Colonic mucosa (tissue), 4 donors: ENCODE measurements at regions not wholly inside any gene's neighbourhood (a gene's known extent, or its start where the extent isn't known, plus 50 kb on each side); places are given as distances from the start of the nearest gene placed in this dataset.
"Not testable (repeated sequence)": the region's sequence is repeated elsewhere in the genome, so short reads cannot be mapped to it uniquely, and the experiment has no call there.

Experiments used
- DNase-seq: peaks from one replicate; pipeline ENCODE4 v3.0.0-alpha.2; 2020
- H3K27ac ChIP-seq: fragments of 200-600 bp; one replicate; pipeline ENCODE4 v1.8.0; 2021
- H3K27me3 ChIP-seq: fragments of 200-600 bp; one replicate; pipeline ENCODE4 v1.8.0; 2021
- H3K36me3 ChIP-seq: fragments of 200-600 bp; one replicate; pipeline ENCODE4 v1.8.0; 2021
- H3K4me1 ChIP-seq: fragments of 200-600 bp; one replicate; pipeline ENCODE4 v1.8.0; 2021; ENCODE audit warnings: mild to moderate bottlenecking
- H3K4me3 ChIP-seq: fragments of 200-600 bp; one replicate; pipeline ENCODE4 v1.8.0; 2021
- H3K9ac ChIP-seq, 2 donors: one replicate each; pipeline ENCODE4 v1.7.0; 2013; ENCODE audit warnings: control low read depth in 2 of 2, low read depth in 2 of 2, low read length in 2 of 2
- H3K9me3 ChIP-seq: fragments of 200-600 bp; one replicate; pipeline ENCODE4 v1.8.0; 2021
- intact Hi-C: fragments of 100-400 bp; cut with DNase I; formaldehyde crosslinking; loops from one replicate; pipeline ENCODE4 v1.14.1; 2022
- TF ChIP-seq, protein P1 (sequence below): fragments of 200-600 bp; IDR thresholded peaks from one replicate; pipeline ENCODE4 v1.8.0; 2022; ENCODE audit warnings: antibody characterized with exemption, mild to moderate bottlenecking
- donor health status: healthy.
- donor health status: DM: no; HTN: no; CAD: no.
- donor health status: DM: no; HTN: no; CAD: no.

DNA sequence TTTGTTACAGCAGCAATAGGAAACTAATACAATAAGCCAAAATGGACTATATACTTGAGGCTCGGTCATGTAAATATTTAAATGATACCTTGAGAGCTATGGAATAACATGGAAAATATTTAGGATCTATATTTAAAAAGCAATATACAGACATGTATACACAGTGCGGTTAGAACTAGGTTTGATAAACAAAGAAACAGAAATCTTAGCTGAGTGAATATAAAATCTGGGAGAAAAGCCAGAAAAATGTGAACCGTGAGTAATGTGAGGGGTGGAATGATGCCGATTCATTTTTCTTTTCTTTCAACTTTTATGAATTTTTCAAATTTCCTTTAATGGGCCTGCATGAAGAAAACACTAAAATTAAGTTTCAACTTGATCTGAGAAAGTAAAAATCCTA is 104.1 kb downstream of the ATXN3L start:
- Histone ChIP-seq H3K36me3 (no peaks in the 10 kb centered on the region), H3K4me3 (no peak overlapping the region), H3K27ac (no peak overlapping the region), H3K9ac (no peak overlapping the region), H3K27me3 (no peaks in the 10 kb centered on the region), H3K4me1 (peaks cover 2% of the 10 kb centered on the region), H3K9me3 (no peaks in the 10 kb centered on the region)
- no peak for DNase-seq
- TF ChIP-seq, protein P1, sequence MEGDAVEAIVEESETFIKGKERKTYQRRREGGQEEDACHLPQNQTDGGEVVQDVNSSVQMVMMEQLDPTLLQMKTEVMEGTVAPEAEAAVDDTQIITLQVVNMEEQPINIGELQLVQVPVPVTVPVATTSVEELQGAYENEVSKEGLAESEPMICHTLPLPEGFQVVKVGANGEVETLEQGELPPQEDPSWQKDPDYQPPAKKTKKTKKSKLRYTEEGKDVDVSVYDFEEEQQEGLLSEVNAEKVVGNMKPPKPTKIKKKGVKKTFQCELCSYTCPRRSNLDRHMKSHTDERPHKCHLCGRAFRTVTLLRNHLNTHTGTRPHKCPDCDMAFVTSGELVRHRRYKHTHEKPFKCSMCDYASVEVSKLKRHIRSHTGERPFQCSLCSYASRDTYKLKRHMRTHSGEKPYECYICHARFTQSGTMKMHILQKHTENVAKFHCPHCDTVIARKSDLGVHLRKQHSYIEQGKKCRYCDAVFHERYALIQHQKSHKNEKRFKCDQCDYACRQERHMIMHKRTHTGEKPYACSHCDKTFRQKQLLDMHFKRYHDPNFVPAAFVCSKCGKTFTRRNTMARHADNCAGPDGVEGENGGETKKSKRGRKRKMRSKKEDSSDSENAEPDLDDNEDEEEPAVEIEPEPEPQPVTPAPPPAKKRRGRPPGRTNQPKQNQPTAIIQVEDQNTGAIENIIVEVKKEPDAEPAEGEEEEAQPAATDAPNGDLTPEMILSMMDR = no peak
- intact Hi-C loops = no loop called here

- intact Hi-C loops = no loop called here
- Histone ChIP-seq H3K9ac (no peak overlapping the region), H3K27ac (no peak overlapping the region), H3K4me1 (no peaks in the 10 kb centered on the region), H3K4me3 (no peak overlapping the region), H3K27me3 (no peaks in the 10 kb centered on the region), H3K36me3 (no peaks in the 10 kb centered on the region), H3K9me3 (no peaks in the 10 kb centered on the region)
- TF ChIP-seq, protein P1 = no peak
- DNase-seq = no peak
Observed at GRCh38 chrX:13212191-13212651, 107.6 kb downstream of the ATXN3L start.

DNA sequence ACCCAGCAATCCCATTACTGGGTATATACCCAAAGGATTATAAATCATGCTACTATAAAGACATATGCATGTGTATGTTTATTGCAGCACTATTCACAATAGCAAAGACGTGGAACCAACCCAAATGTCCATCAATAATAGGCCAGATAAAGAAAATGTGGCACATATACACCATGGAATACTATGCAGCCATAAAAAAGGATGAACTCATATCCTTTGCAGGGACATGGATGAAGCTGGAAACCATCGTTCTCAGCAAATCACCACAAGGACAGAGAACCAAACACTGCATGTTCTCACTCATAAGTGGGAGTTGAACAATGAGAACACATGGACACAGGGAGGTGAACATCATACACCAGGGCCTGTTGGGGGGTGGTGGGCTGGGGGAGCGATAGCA is 109.7 kb downstream of the ATXN3L start:
- H3K9ac ChIP-seq, DNase-seq, intact Hi-C loops, H3K27ac ChIP-seq, H3K4me3 ChIP-seq, H3K9me3 ChIP-seq, H3K36me3 ChIP-seq, H3K4me1 ChIP-seq, H3K27me3 ChIP-seq: not testable (repeated sequence)

GRCh38 chrX:13209704-13210103 is 110.1 kb downstream of the ATXN3L start:
- H3K9ac ChIP-seq, intact Hi-C loops, H3K27me3 ChIP-seq, H3K9me3 ChIP-seq, H3K4me3 ChIP-seq, H3K4me1 ChIP-seq, H3K27ac ChIP-seq, H3K36me3 ChIP-seq, DNase-seq: not testable (repeated sequence)

GRCh38 chrX:13208281-13208935 is 111.4 kb downstream of the ATXN3L start:
- H3K36me3 ChIP-seq = no peaks in the 10 kb centered on the region
- H3K9ac ChIP-seq = no peak overlapping the region
- no peak overlapping the region for H3K27ac ChIP-seq
- peaks cover 3% of the 10 kb centered on the region for H3K27me3 ChIP-seq
- H3K4me1 ChIP-seq = no peaks in the 10 kb centered on the region
- H3K9me3 ChIP-seq = no peaks in the 10 kb centered on the region
- TF ChIP-seq, protein P1 = no peak
- no peak for DNase-seq
- intact Hi-C loops = no loop called here
- no peak overlapping the region for H3K4me3 ChIP-seq

- no peak overlapping the region for H3K9ac ChIP-seq
- no peak for DNase-seq
- intact Hi-C loops = no loop called here
- H3K27me3 ChIP-seq = peaks cover 3% of the 10 kb centered on the region
- H3K27ac ChIP-seq = no peak overlapping the region
- TF ChIP-seq, protein P1 = no peak
- no peaks in the 10 kb centered on the region for H3K36me3 ChIP-seq
- H3K4me3 ChIP-seq = no peak overlapping the region
- H3K9me3 ChIP-seq = no peaks in the 10 kb centered on the region
- H3K4me1 ChIP-seq = no peaks in the 10 kb centered on the region
Observed at GRCh38 chrX:13203271-13203670, 116.6 kb downstream of the ATXN3L start.
